Sigmoid colon (tissue), 6 donors: ENCODE measurements at regions not wholly inside any gene's neighbourhood (a gene's known extent, or its start where the extent isn't known, plus 50 kb on each side); places are given as distances from the start of the nearest gene placed in this dataset.
"Not testable (repeated sequence)": the region's sequence is repeated elsewhere in the genome, so short reads cannot be mapped to it uniquely, and the experiment has no call there.

Experiments used
- DNase-seq: peaks from one replicate; pipeline ENCODE4 v3.0.0-alpha.2; 2019
- H3K27ac ChIP-seq, 4 donors: fragments of 200-600 bp; sonication (generic); one replicate each; pipeline ENCODE4 v1.5.1; 2016 to 2019; ENCODE audit warnings: mild to moderate bottlenecking in 1 of 4
- H3K27me3 ChIP-seq, 3 donors: fragments of 200-600 bp; sonication (generic); one replicate each; pipeline ENCODE4 v1.5.1; 2019; ENCODE audit warnings: mild to moderate bottlenecking in 1 of 3
- H3K36me3 ChIP-seq, 4 donors: fragments of 200-600 bp; sonication (generic); one replicate each; pipeline ENCODE4 v1.5.1; 2016 to 2019
- H3K4me1 ChIP-seq, 4 donors: fragments of 200-600 bp; sonication (generic); one replicate each; pipeline ENCODE4 v1.5.1; 2017 to 2019
- H3K4me3 ChIP-seq, 4 donors: fragments of 200-600 bp; sonication (generic); one replicate each; pipeline ENCODE4 v1.5.1; 2017 to 2019; ENCODE audit warnings: mild to moderate bottlenecking in 2 of 4, moderate library complexity in 1 of 4
- H3K9me3 ChIP-seq, 4 donors: fragments of 200-600 bp in 3 of 4; sonication (generic) in 3 of 4; one replicate each; pipeline versions ENCODE4 v1.5.1 to v1.6.1; 2013 to 2019
- EP300 ChIP-seq, 4 donors: sonication (generic); formaldehyde crosslinking; IDR thresholded peaks; one replicate each; pipeline ENCODE4 v1.6.1; 2017; ENCODE audit warnings: antibody characterized with exemption in 4 of 4
- POLR2A ChIP-seq, 2 donors: fragments of 450-650 bp; IDR thresholded peaks; one replicate each; pipeline ENCODE4 v1.6.1; 2016; ENCODE audit warnings: antibody characterized with exemption in 2 of 2, mild to moderate bottlenecking in 2 of 2, moderate library complexity in 2 of 2
- POLR2AphosphoS5 ChIP-seq, 4 donors: sonication (generic); formaldehyde crosslinking; IDR thresholded peaks; one replicate each; pipeline ENCODE4 v1.6.1; 2017; ENCODE audit warnings: antibody characterized with exemption in 4 of 4
- WGBS, 2 donors: extraction: QIAGEN DNeasy Blood & Tissue Kit; methylation state at CpG; one replicate each; pipeline ENCODE4 v1.1.7; 2013; 5-methylcytosine and 5-hydroxymethylcytosine counted together
- intact Hi-C: fragments of 100-400 bp; cut with DNase I; formaldehyde crosslinking; loops from one replicate; pipeline ENCODE4 v1.15.1; 2023
- TF ChIP-seq, protein P1 (sequence below), 4 experiments: fragments of 450-650 bp in 3 of 4; fragments of 200-600 bp in 1 of 4; IDR thresholded peaks; one replicate each; pipeline ENCODE4 v1.5.1; 2016 to 2019; ENCODE audit warnings: antibody characterized with exemption in 4 of 4, mild to moderate bottlenecking in 3 of 4, moderate library complexity in 2 of 4
- donor health status: healthy with polysubstance abuse.
- donor health status: healthy.

- peaks cover 0 to 13% (median 0%) of the 10 kb centered on the region in 4 donors for H3K9me3 ChIP-seq
- DNase-seq, result no peak
- no peaks in the 10 kb centered on the region for H3K36me3 ChIP-seq
- no peak overlapping the region for H3K4me3 ChIP-seq
- no peaks in the 10 kb centered on the region for H3K4me1 ChIP-seq
- WGBS, 2 donors, result 36 to 70% methylated on average over 2 of the region's 2 CpGs
- H3K27ac ChIP-seq, result no peak overlapping the region
- no peaks in the 10 kb centered on the region for H3K27me3 ChIP-seq
- intact Hi-C loops, result no loop called here
- TF ChIP-seq POLR2A (IDR thresholded peaks at IDR 0.05) (no peak), EP300 (IDR thresholded peaks at IDR 0.05) (no peak), POLR2AphosphoS5 (IDR thresholded peaks at IDR 0.05) (no peak)
- TF ChIP-seq, protein P1, sequence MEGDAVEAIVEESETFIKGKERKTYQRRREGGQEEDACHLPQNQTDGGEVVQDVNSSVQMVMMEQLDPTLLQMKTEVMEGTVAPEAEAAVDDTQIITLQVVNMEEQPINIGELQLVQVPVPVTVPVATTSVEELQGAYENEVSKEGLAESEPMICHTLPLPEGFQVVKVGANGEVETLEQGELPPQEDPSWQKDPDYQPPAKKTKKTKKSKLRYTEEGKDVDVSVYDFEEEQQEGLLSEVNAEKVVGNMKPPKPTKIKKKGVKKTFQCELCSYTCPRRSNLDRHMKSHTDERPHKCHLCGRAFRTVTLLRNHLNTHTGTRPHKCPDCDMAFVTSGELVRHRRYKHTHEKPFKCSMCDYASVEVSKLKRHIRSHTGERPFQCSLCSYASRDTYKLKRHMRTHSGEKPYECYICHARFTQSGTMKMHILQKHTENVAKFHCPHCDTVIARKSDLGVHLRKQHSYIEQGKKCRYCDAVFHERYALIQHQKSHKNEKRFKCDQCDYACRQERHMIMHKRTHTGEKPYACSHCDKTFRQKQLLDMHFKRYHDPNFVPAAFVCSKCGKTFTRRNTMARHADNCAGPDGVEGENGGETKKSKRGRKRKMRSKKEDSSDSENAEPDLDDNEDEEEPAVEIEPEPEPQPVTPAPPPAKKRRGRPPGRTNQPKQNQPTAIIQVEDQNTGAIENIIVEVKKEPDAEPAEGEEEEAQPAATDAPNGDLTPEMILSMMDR (IDR thresholded peaks at IDR 0.05), result no peak
Observed at GRCh38 chr4:14000091-14000814, 372.7 kb upstream of the BOD1L1 start.

- H3K4me1 ChIP-seq, intact Hi-C loops, DNase-seq, H3K36me3 ChIP-seq, H3K4me3 ChIP-seq, H3K27me3 ChIP-seq, H3K27ac ChIP-seq: not testable (repeated sequence)
- WGBS, 2 donors, result 73 to 74% methylated on average over 3 of the region's 3 CpGs
- H3K9me3 ChIP-seq, result peaks cover 0 to 13% (median 0%) of the 10 kb centered on the region in 4 donors
Observed at GRCh38 chr4:14002331-14002730, 374.8 kb upstream of the BOD1L1 start.

DNA sequence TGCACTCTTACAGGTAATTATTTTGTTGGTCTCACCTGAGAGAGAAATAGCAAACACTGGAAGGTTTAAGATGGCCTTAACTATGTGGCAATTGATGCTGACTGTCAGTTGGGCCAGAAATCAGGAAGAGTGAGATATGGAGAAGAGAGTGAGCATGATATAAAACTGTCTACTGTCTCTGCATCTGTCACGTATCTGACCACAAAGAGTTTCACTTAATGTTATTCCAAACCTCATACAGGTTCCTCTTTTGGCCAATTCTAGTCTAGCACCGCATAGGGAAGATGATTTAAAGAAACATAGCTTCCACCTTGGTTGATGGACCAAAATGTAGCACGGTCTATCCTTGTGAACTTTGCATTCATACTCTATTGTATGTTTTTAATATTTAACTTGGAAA lies 381.0 kb upstream of the BOD1L1 start:
- DNase-seq, result no peak
- 46 to 64% methylated on average over 3 of the region's 3 CpGs for WGBS, 2 donors
- Histone ChIP-seq H3K36me3 (no peaks in the 10 kb centered on the region), H3K27me3 (no peaks in the 10 kb centered on the region), H3K4me1 (no peaks in the 10 kb centered on the region), H3K27ac (no peak overlapping the region), H3K9me3 (no peaks in the 10 kb centered on the region), H3K4me3 (no peak overlapping the region)
- intact Hi-C loops, result no loop called here
- TF ChIP-seq EP300 (IDR thresholded peaks at IDR 0.05) (no peak), POLR2AphosphoS5 (IDR thresholded peaks at IDR 0.05) (no peak)

GRCh38 chr4:14018191-14018853 lies 390.8 kb upstream of the BOD1L1 start:
- Histone ChIP-seq H3K27ac (no peak overlapping the region), H3K36me3 (no peaks in the 10 kb centered on the region), H3K4me3 (no peak overlapping the region), H3K9me3 (peaks cover 0 to 13% (median 6%) of the 10 kb centered on the region in 4 donors), H3K27me3 (no peaks in the 10 kb centered on the region), H3K4me1 (no peaks in the 10 kb centered on the region)
- no peak for DNase-seq
- intact Hi-C loops, result no loop called here
- TF ChIP-seq POLR2AphosphoS5 (IDR thresholded peaks at IDR 0.05) (no peak), EP300 (IDR thresholded peaks at IDR 0.05) (no peak), POLR2A (IDR thresholded peaks at IDR 0.05) (no peak)
- TF ChIP-seq, protein P1 (IDR thresholded peaks at IDR 0.05), result no peak
- 48 to 69% methylated on average over 5 of the region's 5 CpGs for WGBS, 2 donors

DNA sequence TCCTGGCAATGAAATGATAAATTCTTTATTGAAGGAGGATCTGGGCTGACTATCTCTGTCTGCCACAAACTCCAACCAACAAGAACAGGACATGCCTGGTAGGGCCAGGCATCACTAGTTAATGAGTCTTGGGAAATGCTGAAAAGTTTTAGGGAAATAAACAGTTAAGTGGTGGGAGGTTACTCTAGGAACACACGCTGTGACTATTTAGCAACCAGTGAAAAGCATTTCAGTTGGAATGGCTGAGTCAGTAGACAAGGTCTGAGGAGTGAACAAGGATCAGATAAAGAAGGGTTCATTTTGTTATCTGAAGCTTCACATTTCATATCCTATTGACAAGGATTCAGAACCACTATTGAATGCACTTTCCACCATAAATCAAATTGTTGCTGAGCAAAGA lies 394.9 kb upstream of the BOD1L1 start:
- H3K9me3 ChIP-seq, result no peaks in the 10 kb centered on the region
- H3K4me3 ChIP-seq, result no peak overlapping the region
- H3K4me1 ChIP-seq, result no peaks in the 10 kb centered on the region
- no peak for TF ChIP-seq POLR2AphosphoS5 (IDR thresholded peaks at IDR 0.05)
- TF ChIP-seq, protein P1 (IDR thresholded peaks at IDR 0.05), result no peak
- TF ChIP-seq EP300 (IDR thresholded peaks at IDR 0.05), result no peak
- TF ChIP-seq POLR2A (IDR thresholded peaks at IDR 0.05), result no peak
- no peaks in the 10 kb centered on the region for H3K27me3 ChIP-seq
- WGBS, 2 donors, result 51 to 55% methylated on average over 1 of the region's 1 CpG
- intact Hi-C loops, result no loop called here
- H3K36me3 ChIP-seq, result no peaks in the 10 kb centered on the region
- DNase-seq, result no peak
- H3K27ac ChIP-seq, result no peak overlapping the region
